Activated CD8-positive, alpha-beta memory T cell treated with anti-CD3 and anti-CD28 coated beads, Interleukin-2, amount 50 U/mL, for 24 hours (primary cell): ENCODE measurements at regions not wholly inside any gene's neighbourhood (a gene's known extent, or its start where the extent isn't known, plus 50 kb on each side); places are given as distances from the start of the nearest gene placed in this dataset.
"Not testable (repeated sequence)": the region's sequence is repeated elsewhere in the genome, so short reads cannot be mapped to it uniquely, and the experiment has no call there.

ENCODE experiments used
- DNase-seq: peaks from one replicate; pipeline ENCODE4 v3.0.0-alpha.2; 2020; ENCODE audit errors: extremely low read depth

DNA sequence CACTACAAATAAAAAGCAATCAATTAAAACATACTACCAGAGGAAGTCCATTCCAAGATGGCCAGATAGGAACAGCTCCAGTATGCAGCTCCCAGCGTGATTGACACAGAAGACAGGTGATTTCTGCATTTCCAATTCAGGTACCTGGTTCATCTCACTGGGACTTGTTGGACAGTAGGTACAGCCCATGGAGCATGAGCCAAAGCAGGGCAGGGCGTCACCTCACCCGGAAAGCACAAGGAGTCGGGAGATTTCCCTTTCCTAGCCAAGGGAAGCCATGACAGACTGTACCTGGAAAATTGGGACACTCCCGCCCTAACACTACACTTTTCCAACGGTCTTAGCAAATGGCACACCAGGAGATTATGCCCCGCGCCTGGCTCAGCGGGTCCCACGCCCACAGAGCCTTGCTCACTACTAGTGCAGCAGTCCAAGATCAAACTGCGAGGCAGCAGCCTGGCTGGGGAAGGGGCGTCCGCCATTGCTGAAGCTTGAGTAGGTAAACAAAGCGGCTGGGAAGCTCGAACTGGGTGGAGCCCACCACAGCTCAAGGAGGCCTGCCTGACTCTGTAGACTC lies 106.0 kb downstream of the BUD13 start:
- DNase-seq, result not testable (repeated sequence)

DNA sequence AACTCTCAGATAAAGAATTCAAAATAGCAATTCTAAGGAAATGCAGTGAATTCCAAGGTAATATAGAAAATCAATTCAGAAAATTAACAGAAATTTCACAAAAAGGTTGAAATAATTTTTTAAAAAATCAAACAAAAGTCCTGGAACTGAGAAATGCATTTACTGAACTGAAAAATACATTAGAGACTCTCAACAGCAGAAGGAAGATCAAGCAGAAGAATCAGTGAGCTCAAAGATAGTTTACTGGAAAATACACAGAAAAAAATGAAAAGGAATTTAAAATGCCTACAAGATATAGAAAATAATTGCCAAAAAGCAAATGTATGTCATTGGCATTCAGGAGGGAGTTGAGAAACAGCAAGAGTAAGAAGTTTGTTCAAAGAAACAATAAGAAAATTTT lies 107.3 kb downstream of the BUD13 start:
- DNase-seq, result no peak

DNA sequence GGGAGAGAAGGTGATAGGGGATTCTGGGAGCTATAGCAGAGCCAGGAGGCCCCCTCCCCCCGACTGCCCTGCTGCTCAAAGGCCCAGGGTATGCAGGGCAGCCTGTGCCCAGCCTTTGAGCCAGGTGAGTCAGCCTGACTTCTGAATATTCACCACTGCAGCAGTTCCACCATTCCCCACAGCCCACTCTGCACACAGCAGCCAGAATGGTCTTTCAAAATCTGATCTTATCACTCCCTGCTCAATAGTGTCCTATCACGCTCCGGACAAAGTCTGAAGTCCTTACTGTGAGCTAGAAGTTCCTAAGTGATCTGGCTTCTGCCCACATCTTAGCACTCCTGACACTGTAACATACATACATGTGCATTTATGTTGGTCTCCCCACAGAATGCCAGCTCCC lies 111.7 kb downstream of the BUD13 start:
- no peak for DNase-seq

DNA sequence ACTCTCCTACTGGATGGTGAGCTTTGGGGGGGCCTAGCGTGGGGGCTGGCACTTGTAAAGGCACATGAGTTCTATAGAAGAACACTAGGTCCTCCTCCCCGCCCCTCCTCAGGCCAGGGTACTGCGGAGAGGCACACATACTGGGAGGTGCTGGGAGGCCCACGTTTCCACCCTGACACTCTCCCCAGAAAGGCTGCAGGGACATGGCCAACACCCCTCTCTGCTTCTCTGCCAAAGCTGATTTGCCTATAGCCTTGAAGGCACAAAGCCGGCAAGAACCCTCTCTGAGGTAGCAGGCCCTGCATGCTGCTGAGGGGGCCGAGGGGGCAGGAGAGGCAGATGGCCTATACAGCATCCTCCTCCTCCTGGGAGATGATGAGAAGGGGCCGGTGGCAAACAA lies 112.8 kb downstream of the BUD13 start:
- no peak for DNase-seq

DNA sequence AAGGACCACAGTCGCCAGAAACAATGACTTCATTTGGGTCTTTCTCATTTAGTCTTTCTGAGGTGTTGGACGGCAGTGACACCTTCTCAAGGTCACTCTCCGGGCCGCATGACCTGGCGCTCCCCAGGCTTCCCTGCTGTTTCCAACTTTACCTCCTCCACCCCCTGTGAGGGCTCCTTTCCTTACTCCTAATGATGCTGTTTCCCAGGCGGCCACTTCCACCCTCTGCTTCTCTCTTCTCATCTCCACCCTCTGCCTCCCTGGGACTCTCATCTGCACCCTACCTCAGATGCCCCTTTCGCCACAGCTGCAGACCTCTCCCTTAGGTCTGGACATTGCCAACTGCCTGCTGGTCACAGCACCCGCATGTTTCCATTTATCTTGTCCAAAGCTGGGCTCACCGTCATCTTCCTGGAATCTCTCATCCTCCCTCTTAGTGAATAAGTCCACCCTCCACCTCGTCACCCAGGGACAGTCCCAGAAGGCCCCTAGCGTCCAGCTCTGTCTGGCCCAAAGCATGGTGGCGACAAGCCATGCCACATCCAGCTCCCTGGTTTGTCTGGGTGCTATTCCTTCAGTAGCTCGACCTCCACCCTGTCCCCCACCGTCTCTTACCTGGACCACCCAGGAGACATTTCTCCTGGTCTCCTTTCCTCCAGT lies 113.8 kb downstream of the BUD13 start:
- DNase-seq, result no peak

DNA sequence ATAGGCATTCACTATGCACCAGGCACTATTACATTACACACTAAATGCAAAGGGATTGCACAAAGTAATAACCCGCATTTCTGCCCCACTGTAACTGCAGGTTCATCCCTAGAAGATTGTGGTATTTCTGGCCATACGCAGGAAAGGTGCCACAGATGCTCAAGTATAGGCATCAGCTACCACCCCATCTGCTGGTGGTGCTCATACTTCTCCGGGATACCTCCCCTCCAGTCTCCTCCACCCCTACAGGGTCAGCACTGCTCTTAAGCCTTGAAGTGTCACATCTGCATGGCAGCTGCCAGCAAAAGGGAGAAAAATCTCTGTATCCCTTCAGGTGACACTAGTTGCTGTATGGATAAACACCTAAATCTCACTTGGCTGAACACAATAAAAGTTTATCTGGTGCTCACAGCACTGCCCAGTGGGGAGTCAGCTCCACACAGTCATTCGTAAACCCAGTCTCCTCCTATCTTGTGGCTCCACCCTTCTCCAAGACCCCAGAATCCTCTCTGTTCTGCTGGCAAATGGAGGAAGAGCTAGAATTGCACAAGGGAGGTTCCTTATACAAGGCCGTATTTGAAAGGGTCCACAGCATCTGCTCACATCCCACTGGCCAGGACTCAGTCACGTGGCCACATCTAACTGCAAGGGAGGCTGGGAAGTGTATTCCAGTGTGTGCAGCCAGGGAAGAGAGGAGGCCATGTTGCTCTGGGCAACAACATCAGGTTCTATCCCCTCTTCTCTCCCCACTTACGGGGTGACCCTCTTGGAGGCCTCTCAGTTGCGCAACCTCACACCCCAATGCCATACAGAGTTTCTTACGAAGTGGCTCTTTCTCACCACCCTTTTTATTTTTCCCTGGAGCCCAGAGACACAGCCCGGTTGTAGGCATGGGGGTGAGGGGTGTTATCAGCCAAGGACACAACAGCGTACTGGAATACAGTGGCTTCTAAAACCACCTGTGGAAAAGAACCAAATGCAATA lies 114.7 kb downstream of the BUD13 start:
- DNase-seq, result no peak

DNA sequence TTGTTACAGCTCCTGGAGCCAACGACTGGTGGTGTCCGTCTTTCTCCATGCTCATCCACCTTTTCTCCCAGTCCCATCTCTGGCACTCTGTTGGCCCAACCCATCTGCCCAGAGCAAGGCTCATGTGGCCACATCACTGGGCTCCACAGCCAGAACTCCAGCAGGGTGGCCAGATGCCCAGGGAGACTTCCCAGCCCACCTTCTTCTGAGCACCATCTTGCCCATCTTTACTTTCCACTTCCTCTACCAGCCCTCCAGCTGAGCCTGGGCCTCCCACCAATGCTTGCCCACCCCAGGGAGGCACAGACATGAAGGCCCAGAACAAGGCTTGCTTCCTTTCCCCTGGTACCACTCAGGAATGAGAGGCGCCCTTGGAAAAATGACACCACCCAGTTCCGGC lies 116.8 kb downstream of the BUD13 start:
- no peak for DNase-seq

DNA sequence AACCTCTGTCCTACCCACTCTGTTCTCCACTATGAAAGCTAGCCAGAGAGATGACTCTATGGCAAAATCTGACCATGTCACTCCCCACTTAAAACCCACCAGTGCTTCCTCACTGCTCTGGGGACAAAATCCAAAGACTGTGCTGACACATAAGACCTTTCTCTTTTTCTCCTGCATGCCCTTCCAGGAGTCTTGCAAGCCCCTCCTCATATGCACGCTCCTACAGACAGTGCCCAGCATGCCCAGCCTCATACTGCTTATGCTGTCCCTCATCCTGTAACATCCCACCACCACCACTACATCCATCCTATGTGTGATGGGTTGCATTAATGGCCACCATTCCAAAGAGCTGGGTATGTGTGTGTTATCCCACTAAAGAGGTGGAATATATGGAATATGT lies 118.3 kb downstream of the BUD13 start:
- DNase-seq, result no peak

DNA sequence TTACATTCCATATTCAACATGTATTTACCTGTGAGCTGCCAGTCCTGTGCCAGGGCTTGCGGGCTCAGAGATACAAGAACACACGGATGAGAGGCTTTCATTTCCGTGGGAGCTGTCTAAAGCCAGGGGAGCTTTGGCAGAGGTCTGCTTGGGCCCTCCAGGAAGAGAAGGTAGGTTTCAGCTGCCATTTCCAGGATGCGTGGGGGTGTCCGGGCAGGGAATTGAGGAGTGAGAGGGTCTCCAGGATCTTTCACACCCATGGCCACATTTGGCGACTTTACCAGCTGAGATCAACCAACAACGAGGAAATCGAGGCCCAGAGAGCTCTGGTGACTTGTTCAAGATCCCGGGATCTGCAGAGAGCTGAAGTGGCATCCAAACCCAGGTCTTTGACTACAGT lies 119.6 kb downstream of the BUD13 start:
- no peak for DNase-seq

DNA sequence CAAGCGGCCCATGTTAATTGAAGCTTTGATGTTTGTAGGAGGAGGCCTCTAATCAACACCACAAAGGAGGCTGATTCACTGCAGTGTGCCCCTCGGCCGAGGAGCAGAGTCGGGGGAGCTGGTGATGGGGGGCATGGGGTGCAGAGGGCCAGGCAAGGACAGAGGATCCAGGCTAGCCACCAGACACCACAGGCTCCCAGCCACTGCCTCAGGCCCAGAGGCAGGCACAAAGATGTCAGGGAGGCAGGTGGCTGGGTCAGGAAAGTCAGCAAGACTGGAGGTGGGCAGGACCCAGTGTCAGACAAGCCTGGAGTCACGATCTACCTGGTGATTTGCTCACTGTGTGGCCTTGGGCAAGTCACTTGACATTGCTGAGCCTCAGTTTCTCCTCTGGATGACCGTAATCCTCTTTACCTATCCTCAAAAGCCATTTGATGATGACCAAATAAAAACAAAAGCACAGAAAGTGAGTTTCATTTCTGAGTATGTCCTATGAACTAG lies 121.0 kb downstream of the BUD13 start:
- no peak for DNase-seq

DNA sequence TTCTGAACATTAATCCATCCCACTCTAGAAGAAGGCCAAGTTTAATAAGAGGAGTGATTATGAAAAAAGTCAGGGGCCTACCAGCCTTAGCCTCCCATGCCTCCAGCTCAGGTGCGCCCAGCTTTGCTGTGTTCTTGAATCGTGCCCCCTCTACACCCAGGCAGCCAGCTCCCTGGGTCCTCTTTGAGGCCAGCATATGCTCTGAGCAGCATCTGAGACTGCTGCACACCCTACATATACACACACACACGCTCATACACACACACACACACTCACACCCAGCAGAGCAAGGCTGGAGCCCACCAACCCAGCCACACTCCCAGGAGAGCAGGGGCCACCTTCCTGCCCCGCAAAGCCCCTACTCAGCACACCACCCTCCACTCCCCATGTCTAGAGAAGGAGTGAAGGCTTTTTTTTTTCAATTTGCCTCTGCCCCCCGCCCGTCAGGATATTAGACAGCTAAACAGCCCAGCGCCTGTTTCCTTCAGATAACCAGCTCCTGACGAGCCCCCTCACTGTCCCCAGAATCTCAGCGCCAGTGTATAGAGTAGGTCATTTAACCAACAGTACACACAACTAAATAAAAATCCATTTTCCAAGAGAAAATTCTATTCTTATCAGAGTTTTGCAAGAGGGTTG lies 121.6 kb downstream of the BUD13 start:
- DNase-seq, result no peak

DNA sequence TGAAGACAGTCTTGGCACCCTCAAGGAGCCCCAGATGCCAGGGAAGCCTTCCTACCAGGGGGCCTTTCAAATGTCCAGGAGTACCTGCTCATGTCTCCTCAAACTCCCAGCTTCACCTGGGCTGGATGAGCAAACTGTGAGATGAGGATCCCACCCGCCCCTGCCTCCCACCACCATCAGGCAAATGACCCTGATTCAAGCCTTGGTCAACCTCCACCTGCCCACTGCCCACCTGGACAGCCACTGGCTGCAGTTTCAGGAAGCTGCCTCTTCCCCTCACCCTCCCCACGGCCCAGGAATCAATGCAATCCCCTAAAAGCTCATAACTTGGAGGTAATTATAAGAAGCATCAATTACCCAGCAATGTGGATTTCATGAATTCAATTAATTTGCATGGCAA lies 122.7 kb downstream of the BUD13 start:
- no peak for DNase-seq

DNA sequence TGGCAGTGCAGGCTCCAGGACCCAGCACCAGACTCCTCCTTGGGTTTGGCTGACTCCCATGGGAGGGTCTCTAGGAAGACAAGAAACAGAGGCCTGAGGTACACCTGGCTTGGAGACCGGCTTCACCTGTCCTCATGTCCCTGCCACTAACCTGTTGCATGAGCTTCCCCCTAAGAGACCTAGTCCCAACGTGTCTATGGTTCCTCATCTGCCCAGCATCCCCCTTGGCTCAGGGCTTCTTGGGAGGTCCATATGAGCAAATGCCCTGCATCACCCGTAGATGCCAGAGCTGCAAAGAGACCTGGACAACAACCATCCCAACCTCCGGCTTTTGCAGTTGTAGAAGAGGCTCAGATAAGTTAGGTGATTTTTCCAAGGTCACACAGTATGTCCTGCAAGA lies 123.5 kb downstream of the BUD13 start:
- no peak for DNase-seq

DNA sequence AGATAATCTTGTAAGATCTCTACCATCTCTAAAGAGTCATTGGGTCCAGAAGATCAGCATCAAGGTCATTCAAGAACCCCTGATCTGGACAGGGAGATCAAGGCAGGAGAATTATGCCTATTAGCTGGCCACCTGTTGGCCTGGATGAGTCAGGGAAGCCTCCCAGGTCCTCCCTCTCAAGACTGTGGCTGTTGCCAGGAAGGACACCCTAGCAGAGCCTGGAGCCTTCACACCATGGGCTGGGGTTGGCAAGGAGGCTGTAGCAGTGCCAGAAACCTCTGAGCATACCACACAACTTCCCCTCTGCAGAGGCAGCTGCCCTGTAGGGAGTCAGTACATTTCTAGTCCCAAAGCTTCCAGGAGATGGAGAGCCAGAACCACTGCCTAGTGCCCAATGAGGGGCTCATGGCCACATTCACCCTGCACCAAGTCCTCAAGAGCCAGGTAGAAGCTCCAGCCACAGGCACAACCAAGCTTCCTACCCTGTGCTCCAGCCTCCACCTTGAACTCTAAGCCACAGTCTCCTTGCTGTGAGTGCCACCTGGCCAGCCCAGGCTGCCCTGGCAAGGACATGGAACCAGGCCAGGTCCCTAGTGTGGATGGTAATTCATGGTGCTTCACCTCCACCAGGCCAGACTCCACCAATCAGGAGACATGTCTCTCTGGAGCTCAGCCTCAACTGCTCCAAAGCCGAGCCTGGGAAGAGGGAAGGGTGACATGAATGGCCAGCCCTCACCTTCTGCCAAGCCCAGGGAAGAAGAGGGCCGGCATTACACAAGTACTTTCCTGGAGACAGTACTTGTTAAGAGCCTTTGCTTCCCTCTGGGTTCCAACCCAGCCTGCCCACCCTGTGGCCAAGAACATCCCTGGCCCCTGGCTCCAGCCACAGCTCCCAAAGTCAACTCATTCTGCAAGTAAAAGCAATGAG lies 124.3 kb downstream of the BUD13 start:
- no peak for DNase-seq

DNA sequence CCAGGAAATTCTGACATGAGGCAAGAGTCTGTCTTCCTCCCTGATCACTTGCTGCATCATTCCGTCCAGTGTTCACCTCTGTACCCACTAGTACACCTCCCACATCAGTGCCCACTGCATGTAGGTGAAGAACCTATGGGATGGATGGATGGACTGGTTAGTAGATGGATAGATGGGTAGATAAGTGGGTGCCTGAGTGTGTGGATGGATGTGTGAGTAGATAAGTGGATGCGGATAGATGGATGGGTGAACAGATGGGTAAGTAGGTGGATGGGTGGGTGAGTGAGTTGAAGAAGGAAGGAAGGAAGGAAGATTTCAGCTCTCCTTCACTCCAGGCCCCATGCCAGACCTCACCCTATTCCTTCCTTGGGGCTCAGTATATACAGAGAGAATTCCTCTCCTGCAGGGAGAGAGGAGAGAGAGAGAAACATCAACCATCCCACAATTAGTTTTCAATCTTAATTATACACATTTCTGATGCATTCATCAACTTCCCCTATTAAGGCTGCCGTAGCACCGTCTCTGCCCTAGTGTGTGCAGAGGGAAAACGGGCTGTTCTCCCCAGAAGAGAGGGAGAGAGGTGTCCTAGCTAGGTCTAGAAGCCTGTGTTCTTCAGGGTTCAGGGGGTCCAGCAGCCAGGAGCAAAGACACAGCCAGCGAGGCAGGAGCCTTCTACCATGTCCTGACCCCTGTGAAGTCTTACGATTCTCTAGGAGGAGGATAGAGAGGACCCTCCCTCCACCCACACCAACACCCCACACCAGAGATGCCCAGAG lies 125.3 kb downstream of the BUD13 start:
- no peak for DNase-seq

DNA sequence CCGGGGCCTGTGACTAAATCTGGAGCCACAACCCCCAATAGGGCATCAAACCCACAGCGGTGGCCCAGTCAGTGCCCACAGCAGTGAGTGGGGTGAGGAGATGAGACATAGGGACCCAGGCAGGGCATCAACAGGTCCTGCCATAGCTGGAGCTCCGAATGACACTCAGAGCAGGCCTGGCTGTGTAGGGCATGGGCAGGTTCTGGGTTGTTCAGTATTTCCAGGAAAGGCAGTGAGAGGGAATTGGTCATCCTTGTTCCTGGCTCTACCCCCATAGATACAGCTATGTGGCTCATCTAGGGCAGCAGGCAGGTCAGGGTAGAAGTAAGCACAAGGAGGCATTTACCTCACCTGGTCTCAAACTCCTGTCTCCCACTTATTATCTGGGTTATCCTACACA lies 126.6 kb downstream of the BUD13 start:
- no peak for DNase-seq

DNA sequence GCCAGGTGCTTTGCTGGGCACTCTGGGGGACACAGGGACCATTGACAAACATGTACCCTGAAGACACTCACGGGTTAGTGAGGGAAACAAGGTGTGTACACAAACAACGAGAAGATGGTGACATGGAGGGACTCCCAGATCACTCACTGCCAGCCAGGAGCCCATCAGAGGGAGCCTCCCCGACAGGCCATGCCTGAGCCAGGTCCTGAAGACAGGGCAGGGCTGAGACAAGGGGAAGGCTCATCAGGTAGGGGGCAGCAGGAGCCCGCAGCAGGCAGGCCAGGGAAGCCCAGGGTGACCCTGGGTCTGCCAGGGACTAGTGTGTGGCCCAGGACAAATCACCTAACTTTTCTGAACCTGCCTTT lies 127.9 kb downstream of the BUD13 start:
- DNase-seq, result no peak

DNA sequence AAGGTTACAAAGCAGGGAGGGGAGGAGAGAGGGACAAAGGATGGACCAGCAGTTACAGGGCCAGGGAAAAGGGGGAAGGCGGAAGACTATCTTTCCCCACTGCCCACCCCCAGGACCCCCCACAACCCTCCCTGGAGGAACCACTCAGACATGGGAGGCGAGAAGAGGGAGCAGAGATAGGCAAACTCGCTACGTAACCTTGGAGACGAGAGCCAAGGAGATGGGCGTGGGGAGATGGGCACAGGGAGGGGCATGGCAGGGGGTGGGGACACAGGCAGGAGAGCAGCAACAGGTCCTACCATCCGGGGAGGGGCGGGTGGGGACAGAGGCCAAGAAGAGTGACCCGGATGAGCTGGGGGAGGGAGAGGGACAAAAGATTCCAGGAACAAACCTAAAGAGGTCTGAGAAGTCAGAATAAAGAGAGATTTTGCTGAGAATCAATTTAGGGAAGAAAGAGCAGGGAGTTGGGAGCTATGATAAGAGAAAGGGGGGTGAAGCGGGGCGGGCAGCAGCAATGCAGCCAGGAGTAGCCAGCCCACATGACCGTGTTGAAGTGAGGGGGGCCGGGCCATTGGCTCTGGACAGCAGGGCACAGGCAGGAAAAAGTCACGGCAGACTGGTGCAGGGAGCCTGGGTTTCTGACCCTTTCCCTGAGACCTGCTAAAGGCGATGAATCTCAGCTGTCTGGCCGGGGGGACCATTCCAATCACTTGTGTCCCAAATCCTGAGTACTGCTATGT lies 128.4 kb downstream of the BUD13 start:
- no peak for DNase-seq

DNA sequence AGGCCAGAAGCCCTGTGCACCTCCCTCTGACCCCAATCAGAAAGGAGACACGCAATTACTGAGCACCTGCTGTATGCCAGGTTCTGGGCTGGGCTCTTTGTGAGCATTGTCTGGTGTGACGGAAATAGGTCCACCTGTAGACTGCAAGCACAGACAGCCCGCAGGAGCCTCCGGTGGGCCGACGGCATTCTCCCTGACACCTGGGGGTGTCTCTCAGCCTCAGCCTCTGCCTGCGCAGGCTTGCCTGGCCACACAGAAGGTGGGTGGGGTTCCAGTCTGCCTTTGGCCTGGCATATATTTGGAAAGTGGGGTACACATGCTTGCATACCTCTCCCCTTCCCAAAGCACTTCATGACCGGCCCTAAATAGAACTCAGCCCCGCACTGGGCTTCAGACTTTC lies 129.3 kb downstream of the BUD13 start:
- DNase-seq, result no peak

DNA sequence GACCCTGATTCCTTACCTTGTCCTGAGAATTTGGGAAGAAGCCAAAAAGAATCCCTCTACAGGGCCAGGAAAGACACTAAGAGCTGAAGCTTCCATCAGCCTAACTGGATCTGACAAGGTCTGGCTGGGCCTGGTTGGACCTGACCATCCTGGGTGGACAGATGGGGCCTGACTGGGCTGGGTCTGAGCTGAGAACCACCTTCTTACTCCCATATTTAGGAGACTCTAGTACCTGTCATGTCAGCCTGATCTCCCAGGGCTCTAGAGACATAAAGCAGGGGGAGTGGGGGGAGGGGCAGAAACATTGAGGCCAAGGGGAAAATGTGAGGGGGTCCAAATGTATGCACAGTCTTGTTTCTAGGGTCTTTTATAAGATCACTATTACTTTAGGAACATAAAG lies 129.9 kb downstream of the BUD13 start:
- DNase-seq, result no peak
